Kidney epithelial cell (primary cell): ENCODE measurements at regions not wholly inside any gene's neighbourhood (a gene's known extent, or its start where the extent isn't known, plus 50 kb on each side); places are given as distances from the start of the nearest gene placed in this dataset.

Experiments
- DNase-seq: peaks from one replicate; pipeline ENCODE4 v3.0.0-alpha.2; 2010; ENCODE audit warnings: low read depth
- H3K27me3 ChIP-seq: 2 replicates; pipeline ENCODE4 v1.6.0; 2011; ENCODE audit warnings: low read length; ENCODE audit not compliant: control insufficient read depth, insufficient read depth
- H3K36me3 ChIP-seq: 2 replicates; pipeline ENCODE4 v1.5.1; 2011; ENCODE audit warnings: low read length; ENCODE audit not compliant: control insufficient read depth, insufficient read depth
- H3K4me3 ChIP-seq: 2 replicates; pipeline ENCODE4 v1.5.1; 2011; ENCODE audit warnings: low read depth, mild to moderate bottlenecking, control low read depth, low read length
- TF ChIP-seq, protein P1 (sequence below): IDR thresholded peaks from 2 replicates; pipeline ENCODE4 v1.5.1; 2011; ENCODE audit warnings: mild to moderate bottlenecking, moderate library complexity, low read length, control low read depth, inconsistent platforms; ENCODE audit not compliant: insufficient read depth, poor library complexity, severe bottlenecking

DNA sequence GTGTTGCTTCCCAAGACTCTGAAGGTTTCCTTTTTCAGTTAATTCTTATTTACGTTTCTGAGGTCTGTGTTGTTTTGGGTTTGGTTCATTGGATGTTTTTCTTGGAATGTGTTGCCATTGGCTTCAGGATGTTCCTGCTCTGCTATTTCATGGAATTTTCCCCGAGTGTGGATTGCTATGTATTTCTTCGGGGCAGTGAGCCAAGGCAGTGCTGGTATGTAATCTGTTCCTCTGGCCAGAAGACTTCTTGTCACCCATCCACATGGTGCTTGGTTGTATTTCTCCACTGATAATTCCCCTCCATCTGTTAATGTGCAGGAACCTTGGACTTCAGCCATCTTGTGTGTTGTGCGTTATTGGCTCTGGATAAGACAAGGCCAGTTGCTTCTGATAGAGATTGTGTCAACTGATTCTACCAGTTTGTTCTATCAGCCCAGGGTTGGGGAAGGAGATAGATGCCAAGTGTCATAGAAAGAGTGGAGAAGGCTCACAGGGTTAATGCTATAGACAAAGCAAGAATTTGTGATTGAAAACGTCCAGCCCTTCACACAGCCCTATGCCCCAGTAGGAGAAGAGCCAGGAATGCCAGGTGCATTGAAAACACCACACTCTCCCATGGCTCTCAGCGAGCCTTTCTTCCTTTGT is 505.2 kb downstream of the PLPP3 start:
- no peak overlapping the region for H3K4me3 ChIP-seq
- H3K27me3 ChIP-seq = no peaks in the 10 kb centered on the region
- no peaks in the 10 kb centered on the region for H3K36me3 ChIP-seq
- TF ChIP-seq, protein P1, sequence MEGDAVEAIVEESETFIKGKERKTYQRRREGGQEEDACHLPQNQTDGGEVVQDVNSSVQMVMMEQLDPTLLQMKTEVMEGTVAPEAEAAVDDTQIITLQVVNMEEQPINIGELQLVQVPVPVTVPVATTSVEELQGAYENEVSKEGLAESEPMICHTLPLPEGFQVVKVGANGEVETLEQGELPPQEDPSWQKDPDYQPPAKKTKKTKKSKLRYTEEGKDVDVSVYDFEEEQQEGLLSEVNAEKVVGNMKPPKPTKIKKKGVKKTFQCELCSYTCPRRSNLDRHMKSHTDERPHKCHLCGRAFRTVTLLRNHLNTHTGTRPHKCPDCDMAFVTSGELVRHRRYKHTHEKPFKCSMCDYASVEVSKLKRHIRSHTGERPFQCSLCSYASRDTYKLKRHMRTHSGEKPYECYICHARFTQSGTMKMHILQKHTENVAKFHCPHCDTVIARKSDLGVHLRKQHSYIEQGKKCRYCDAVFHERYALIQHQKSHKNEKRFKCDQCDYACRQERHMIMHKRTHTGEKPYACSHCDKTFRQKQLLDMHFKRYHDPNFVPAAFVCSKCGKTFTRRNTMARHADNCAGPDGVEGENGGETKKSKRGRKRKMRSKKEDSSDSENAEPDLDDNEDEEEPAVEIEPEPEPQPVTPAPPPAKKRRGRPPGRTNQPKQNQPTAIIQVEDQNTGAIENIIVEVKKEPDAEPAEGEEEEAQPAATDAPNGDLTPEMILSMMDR = no peak
- no peak for DNase-seq

DNA sequence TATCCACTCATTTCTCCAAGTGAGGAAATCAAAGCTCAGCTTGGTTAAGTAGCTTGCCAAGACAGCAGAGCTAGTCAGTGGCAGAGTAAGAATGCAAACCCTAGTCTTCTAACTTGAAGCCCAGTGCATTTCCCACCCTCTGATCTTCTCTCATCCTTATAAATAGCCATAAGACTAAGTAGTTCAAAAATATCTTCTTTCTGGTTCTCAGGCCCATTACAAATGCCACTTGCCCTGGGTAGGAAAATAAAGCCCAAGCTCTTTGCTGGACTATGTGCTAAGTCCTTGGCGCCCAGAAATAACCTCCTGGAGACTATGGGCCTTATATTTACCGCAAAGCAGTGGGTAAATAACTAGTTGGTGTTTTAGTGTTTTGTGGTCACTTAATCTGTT is 505.8 kb downstream of the PLPP3 start:
- no peak for DNase-seq
- Histone ChIP-seq H3K27me3 (no peaks in the 10 kb centered on the region), H3K36me3 (no peaks in the 10 kb centered on the region), H3K4me3 (no peak overlapping the region)
- TF ChIP-seq, protein P1 = no peak

DNA sequence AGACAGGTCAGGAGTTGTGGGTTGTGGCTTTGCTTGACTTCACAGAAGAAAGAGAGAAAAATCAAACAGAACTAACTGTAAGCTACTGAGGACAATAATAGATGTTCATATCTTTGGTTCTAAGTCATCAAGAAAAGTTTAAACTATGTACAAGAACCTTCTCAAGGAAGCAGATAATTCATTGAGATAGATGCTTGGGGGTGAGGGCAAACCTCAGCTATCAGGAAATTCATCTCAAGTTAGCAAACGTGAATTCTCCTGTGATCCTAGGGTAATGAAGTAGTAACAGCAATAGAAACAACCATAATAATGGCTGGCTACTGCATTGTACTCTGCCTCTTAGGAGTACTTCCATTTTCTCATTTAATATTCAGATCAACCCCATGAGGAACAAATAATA is 506.2 kb downstream of the PLPP3 start:
- Histone ChIP-seq H3K36me3 (no peaks in the 10 kb centered on the region), H3K4me3 (no peak overlapping the region), H3K27me3 (no peaks in the 10 kb centered on the region)
- TF ChIP-seq, protein P1 = no peak
- DNase-seq = no peak

DNA sequence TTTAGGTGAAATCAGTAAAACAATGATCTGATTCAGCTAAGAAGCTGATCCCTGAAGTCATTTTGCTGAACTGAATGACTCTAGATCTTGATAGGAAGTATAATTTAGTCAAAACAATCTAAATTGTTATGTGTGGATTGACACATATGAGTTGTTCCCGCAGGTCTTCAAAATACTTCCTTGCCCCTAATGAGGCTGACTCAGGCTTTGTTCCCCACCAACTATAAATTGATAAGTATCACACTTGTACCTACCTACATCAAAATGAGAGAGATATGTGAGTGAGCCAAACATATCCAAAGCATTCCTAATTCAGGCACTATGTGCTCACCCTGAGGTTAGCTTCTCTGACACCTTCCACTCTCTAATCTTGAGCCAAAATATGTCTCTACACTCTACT is 507.1 kb downstream of the PLPP3 start:
- DNase-seq = no peak
- TF ChIP-seq, protein P1 = no peak
- Histone ChIP-seq H3K4me3 (no peak overlapping the region), H3K27me3 (no peaks in the 10 kb centered on the region), H3K36me3 (no peaks in the 10 kb centered on the region)

DNA sequence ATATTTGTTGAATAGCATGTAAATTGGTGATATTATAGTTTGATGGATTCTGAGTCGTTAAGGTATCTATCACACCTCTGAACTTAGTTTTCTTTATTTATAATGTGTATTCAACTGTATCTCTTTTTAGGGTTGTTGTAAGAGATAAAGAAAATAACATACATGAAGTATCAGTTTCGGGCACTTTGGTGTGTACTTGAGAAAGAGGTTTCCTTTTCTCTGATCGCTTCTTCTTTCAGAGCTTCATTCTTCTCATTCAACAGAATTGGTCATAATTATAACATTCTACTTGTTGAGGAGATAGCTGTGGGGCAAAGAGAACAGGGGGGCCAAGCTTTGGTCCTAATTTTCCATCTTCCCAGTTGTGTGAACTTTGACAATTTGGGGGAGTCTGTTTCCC is 508.0 kb downstream of the PLPP3 start:
- TF ChIP-seq, protein P1 = no peak
- H3K36me3 ChIP-seq = no peaks in the 10 kb centered on the region
- no peak for DNase-seq
- no peak overlapping the region for H3K4me3 ChIP-seq
- no peaks in the 10 kb centered on the region for H3K27me3 ChIP-seq

DNA sequence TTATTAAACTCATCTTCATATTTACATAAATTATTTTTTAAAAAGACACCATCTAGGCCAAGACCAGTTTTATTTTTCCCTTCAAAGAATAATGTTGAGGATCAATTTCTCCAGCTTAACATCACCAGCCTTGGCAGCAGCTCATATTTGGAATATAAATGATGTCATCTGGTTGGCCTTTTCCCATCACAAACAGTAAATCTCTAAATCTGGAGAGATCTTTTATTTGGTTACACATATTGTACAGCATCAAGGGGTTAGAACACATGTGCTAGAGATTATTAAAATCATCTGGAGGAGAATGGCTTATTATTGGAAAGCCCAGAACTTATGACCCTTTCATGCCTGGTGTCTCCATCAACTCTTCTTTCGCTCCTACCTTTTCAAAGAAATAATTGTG is 508.8 kb downstream of the PLPP3 start:
- Histone ChIP-seq H3K4me3 (no peak overlapping the region), H3K36me3 (no peaks in the 10 kb centered on the region), H3K27me3 (no peaks in the 10 kb centered on the region)
- TF ChIP-seq, protein P1 = no peak
- DNase-seq = no peak
